ENCODE measurements at regions not wholly inside any gene's neighbourhood (a gene's known extent, or its start where the extent isn't known, plus 50 kb on each side); places are given as distances from the start of the nearest gene placed in this dataset.
A peak's percentile ranks its signal among the peaks of the same experiment; 100 is the strongest.

DNA sequence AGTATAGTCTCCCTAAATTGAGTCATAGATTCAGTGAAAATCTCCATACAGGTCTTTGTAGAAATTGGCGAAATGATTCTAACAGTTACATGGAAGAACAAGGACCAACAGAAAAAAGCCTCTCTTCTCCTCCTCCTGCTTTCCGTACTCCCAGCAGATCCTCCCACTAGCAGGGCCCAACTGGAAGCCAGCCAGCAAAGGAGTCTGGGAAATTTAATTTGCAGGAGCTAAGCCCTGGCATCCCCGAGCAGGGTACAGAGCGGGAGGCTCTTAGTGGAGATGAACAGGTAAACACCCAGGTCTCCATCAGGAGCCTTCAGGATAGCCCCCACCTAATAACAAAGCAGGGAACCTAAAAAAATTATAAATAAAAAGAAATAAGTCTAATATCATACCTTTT lies 1473.8 kb downstream of the TBC1D22A start:
- Histone ChIP-seq H3K4me1 (ENCODE audit: control insufficient read depth, insufficient read depth, low read length) (no peaks in the 10 kb centered on the region), H3K36me3 (ENCODE audit: control insufficient read depth in 2 of 2, insufficient read depth in 1 of 2, low read length in 2 of 2) (no peaks in the 10 kb centered on the region), H3K27ac (ENCODE audit: extremely low read depth, low read depth, low read length) (no peak overlapping the region), H3K9me3 (ENCODE audit: control insufficient read depth, insufficient read depth, low read depth, low read length) (no peaks in the 10 kb centered on the region; the same call in 1 of the 2 replicates), H3K4me3 (ENCODE audit: low read depth, low read length) (no peak overlapping the region)
- ChIA-PET POLR2A (no interaction called here), CTCF (no interaction called here)
- TF ChIP-seq ZNF37A (tag by site-specific recombination; IDR thresholded peaks at IDR 0.05): no peak
- TF ChIP-seq ZFP37 (tag by site-specific recombination; IDR thresholded peaks at IDR 0.05): no peak
- no peak for TF ChIP-seq ZNF341 (tag by site-specific recombination; IDR thresholded peaks at IDR 0.05; ENCODE audit: low read depth)

GRCh38 chr22:48235744-48236143 lies 1473.3 kb downstream of the TBC1D22A start:
- ChIA-PET CTCF (no interaction called here), POLR2A (no interaction called here)
- no peaks in the 10 kb centered on the region for H3K36me3 ChIP-seq (ENCODE audit: control insufficient read depth in 2 of 2, insufficient read depth in 1 of 2, low read length in 2 of 2)
- no peaks in the 10 kb centered on the region for H3K4me1 ChIP-seq (ENCODE audit: control insufficient read depth, insufficient read depth, low read length)
- no peak overlapping the region for H3K4me3 ChIP-seq (ENCODE audit: low read depth, low read length)
- no peak overlapping the region for H3K27ac ChIP-seq (ENCODE audit: extremely low read depth, low read depth, low read length)
- TF ChIP-seq ZNF629 (tag by site-specific recombination; IDR thresholded peaks at IDR 0.05): no peak
- TF ChIP-seq ZNF239 (tag by site-specific recombination; IDR thresholded peaks at IDR 0.05): no peak
- TF ChIP-seq, protein P1, sequence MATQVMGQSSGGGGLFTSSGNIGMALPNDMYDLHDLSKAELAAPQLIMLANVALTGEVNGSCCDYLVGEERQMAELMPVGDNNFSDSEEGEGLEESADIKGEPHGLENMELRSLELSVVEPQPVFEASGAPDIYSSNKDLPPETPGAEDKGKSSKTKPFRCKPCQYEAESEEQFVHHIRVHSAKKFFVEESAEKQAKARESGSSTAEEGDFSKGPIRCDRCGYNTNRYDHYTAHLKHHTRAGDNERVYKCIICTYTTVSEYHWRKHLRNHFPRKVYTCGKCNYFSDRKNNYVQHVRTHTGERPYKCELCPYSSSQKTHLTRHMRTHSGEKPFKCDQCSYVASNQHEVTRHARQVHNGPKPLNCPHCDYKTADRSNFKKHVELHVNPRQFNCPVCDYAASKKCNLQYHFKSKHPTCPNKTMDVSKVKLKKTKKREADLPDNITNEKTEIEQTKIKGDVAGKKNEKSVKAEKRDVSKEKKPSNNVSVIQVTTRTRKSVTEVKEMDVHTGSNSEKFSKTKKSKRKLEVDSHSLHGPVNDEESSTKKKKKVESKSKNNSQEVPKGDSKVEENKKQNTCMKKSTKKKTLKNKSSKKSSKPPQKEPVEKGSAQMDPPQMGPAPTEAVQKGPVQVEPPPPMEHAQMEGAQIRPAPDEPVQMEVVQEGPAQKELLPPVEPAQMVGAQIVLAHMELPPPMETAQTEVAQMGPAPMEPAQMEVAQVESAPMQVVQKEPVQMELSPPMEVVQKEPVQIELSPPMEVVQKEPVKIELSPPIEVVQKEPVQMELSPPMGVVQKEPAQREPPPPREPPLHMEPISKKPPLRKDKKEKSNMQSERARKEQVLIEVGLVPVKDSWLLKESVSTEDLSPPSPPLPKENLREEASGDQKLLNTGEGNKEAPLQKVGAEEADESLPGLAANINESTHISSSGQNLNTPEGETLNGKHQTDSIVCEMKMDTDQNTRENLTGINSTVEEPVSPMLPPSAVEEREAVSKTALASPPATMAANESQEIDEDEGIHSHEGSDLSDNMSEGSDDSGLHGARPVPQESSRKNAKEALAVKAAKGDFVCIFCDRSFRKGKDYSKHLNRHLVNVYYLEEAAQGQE (tag by site-specific recombination; IDR thresholded peaks at IDR 0.05): no peak
- TF ChIP-seq TSHZ1 (tag by site-specific recombination; IDR thresholded peaks at IDR 0.05; ENCODE audit: borderline replicate concordance): no peak
- H3K9me3 ChIP-seq (ENCODE audit: control insufficient read depth, insufficient read depth, low read depth, low read length): no peaks in the 10 kb centered on the region; the same call in 1 of the 2 replicates

GRCh38 chr22:48234011-48234410 lies 1471.6 kb downstream of the TBC1D22A start:
- no peaks in the 10 kb centered on the region for H3K36me3 ChIP-seq (ENCODE audit: control insufficient read depth in 2 of 2, insufficient read depth in 1 of 2, low read length in 2 of 2)
- CTCF ChIA-PET: no interaction called here
- POLR2A ChIA-PET: no interaction called here
- no peaks in the 10 kb centered on the region; the same call in 1 of the 2 replicates for H3K9me3 ChIP-seq (ENCODE audit: control insufficient read depth, insufficient read depth, low read depth, low read length)
- no peak for TF ChIP-seq BCL6B (tag by site-specific recombination; IDR thresholded peaks at IDR 0.05)
- TF ChIP-seq ZNF792 (tag by site-specific recombination; IDR thresholded peaks at IDR 0.05): no peak
- TF ChIP-seq ZNF629 (tag by site-specific recombination; IDR thresholded peaks at IDR 0.05): no peak
- no peak for TF ChIP-seq ZSCAN23 (tag by site-specific recombination; IDR thresholded peaks at IDR 0.05)
- TF ChIP-seq SETDB1 (IDR thresholded peaks at IDR 0.05; ENCODE audit: insufficient read length, low read length): peak; percentile 39
- TF ChIP-seq, protein P2, sequence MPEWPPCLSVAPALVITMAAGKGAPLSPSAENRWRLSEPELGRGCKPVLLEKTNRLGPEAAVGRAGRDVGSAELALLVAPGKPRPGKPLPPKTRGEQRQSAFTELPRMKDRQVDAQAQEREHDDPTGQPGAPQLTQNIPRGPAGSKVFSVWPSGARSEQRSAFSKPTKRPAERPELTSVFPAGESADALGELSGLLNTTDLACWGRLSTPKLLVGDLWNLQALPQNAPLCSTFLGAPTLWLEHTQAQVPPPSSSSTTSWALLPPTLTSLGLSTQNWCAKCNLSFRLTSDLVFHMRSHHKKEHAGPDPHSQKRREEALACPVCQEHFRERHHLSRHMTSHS (tag by site-specific recombination; IDR thresholded peaks at IDR 0.05): no peak
- no peak overlapping the region for H3K27ac ChIP-seq (ENCODE audit: extremely low read depth, low read depth, low read length)
- H3K4me3 ChIP-seq (ENCODE audit: low read depth, low read length): no peak overlapping the region
- H3K4me1 ChIP-seq (ENCODE audit: control insufficient read depth, insufficient read depth, low read length): no peaks in the 10 kb centered on the region
